ENCODE measurements at regions not wholly inside any gene's neighbourhood (a gene's known extent, or its start where the extent isn't known, plus 50 kb on each side); places are given as distances from the start of the nearest gene placed in this dataset.

DNA sequence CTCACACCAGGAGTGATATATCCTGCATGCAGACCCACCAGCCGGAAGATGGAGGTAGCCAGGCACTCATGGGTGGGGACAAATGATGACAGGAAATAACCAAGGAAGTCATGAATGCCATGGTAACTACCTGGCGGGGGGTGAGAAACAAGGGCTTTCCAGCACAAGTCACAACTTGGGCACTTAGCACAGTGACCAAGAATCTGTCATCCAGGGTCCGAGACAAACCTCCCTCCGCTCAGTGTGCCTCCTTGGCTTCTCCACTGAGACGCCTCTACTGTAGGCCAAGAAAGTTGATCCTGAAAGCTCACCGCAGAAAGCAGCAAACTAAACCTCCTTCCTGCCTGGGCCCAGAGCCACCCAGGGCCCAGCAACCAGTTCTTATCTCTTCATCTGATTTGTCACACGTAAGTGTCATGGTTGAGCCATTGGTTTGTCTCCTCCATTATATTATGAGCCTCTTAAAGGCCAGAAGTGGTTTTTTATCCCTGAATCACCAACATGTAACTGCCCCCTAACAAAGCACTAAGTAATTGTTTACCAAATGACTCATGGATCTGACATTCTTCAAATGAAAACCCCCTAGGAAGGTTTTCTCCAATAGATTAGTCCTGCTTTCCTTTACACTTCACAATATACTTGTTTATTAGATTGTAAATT, 84.3 kb upstream of the TAB2 start:
- TF ChIP-seq, protein P1, sequence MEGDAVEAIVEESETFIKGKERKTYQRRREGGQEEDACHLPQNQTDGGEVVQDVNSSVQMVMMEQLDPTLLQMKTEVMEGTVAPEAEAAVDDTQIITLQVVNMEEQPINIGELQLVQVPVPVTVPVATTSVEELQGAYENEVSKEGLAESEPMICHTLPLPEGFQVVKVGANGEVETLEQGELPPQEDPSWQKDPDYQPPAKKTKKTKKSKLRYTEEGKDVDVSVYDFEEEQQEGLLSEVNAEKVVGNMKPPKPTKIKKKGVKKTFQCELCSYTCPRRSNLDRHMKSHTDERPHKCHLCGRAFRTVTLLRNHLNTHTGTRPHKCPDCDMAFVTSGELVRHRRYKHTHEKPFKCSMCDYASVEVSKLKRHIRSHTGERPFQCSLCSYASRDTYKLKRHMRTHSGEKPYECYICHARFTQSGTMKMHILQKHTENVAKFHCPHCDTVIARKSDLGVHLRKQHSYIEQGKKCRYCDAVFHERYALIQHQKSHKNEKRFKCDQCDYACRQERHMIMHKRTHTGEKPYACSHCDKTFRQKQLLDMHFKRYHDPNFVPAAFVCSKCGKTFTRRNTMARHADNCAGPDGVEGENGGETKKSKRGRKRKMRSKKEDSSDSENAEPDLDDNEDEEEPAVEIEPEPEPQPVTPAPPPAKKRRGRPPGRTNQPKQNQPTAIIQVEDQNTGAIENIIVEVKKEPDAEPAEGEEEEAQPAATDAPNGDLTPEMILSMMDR (IDR thresholded peaks at IDR 0.05; ENCODE audit: insufficient read depth, low read depth, low read length), result no peak
- no peak for TF ChIP-seq EZH2 (IDR thresholded peaks at IDR 0.05; ENCODE audit: insufficient read depth, low read length)

All from astrocyte (in vitro differentiated cells and primary cell).